Osteoblast (primary cell): ENCODE measurements at regions not wholly inside any gene's neighbourhood (a gene's known extent, or its start where the extent isn't known, plus 50 kb on each side); places are given as distances from the start of the nearest gene placed in this dataset.
A peak's percentile ranks its signal among the peaks of the same experiment; 100 is the strongest.

Experiments
- DNase-seq: peaks from one replicate; pipeline ENCODE4 v3.0.0; 2011; ENCODE audit warnings: low spot score, mixed read lengths; ENCODE audit not compliant: insufficient read length; ENCODE audit errors: missing footprints
- H2AFZ ChIP-seq: 2 replicates; pipeline ENCODE4 v1.6.0; 2011; ENCODE audit warnings: mild to moderate bottlenecking, low read length
- H3K27ac ChIP-seq: 2 replicates; pipeline ENCODE4 v1.5.1; 2011; ENCODE audit warnings: mild to moderate bottlenecking, low read depth, low read length, moderate library complexity
- H3K27me3 ChIP-seq: 2 replicates; pipeline ENCODE4 v1.6.0; 2012; ENCODE audit warnings: mild to moderate bottlenecking, control low read depth, inconsistent platforms, low read length, moderate library complexity; ENCODE audit not compliant: insufficient read depth
- H3K36me3 ChIP-seq: 2 replicates; pipeline ENCODE4 v1.5.1; 2011; ENCODE audit warnings: mild to moderate bottlenecking, low read length, control low read depth, moderate library complexity; ENCODE audit not compliant: insufficient read depth
- H3K4me1 ChIP-seq: 2 replicates; pipeline ENCODE4 v1.5.1; 2011; ENCODE audit warnings: mild to moderate bottlenecking, low read length, control low read depth, moderate library complexity; ENCODE audit not compliant: insufficient read depth
- H3K4me2 ChIP-seq: 2 replicates; pipeline ENCODE4 v1.6.0; 2011; ENCODE audit warnings: mild to moderate bottlenecking, low read length; ENCODE audit not compliant: insufficient read depth
- H3K4me3 ChIP-seq: fragments of 200-600 bp; sonication (generic); 3 replicates; pipeline ENCODE4 v1.5.1; 2012; ENCODE audit warnings: mild to moderate bottlenecking, low read length, inconsistent platforms; ENCODE audit not compliant: insufficient read depth
- H3K79me2 ChIP-seq: 2 replicates; pipeline ENCODE4 v1.6.0; 2012; ENCODE audit warnings: mild to moderate bottlenecking, low read length, control low read depth, inconsistent platforms; ENCODE audit not compliant: insufficient read depth
- H3K9me3 ChIP-seq: 2 replicates; pipeline ENCODE4 v1.5.1; 2011; ENCODE audit warnings: low read depth, low read length, control low read depth
- H4K20me1 ChIP-seq: 2 replicates; pipeline ENCODE4 v1.6.0; 2012; ENCODE audit warnings: mild to moderate bottlenecking, low read length, control low read depth; ENCODE audit not compliant: insufficient read depth
- TF ChIP-seq, protein P1 (sequence below): IDR thresholded peaks from 2 replicates; pipeline ENCODE4 v1.5.1; 2011; ENCODE audit warnings: mild to moderate bottlenecking, low read depth, low read length, moderate library complexity; ENCODE audit errors: extremely low read depth

DNA sequence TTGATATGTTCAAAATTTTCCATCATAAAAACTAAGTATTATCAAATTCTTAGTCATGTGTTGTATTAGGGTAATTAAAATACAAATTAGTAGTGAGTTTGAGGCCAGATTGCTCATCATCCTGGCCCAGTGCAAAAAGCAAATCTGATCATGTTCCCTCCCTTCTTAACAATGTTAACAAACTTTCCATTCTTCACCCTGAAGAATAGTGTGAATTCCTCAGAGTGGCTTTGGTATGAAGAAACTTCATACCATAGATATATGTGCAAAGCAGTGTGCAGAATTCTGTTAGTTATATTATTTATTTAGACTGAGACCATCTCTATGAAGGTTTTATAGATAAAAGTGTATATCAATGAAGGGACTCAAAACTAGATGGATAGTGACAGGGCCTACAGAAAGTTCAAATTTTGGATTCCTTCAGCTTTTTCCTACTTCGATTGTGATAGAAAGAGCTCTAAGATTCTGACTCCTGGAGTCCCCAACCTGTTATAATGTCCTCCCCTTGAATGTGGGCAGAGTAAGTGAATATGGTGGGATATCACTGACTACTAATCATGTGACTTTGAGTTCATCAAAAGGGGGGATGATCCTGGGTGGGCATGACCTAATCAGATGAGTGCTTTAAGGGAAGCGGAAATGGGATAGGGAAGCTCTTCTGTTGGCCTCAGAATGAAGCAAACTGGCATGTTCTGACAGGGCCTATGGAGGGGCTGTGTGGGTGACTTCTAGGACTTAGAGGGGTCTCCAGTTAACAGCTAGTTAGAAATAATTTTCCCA is 271.4 kb downstream of the BTG1 start:
- H3K27ac ChIP-seq = no peak overlapping the region
- no peaks in the 10 kb centered on the region for H3K4me1 ChIP-seq
- no peaks in the 10 kb centered on the region for H3K79me2 ChIP-seq
- H2AFZ ChIP-seq = no peak overlapping the region
- no peak overlapping the region for H3K4me2 ChIP-seq
- no peak overlapping the region for H3K4me3 ChIP-seq
- no peak for DNase-seq
- no peaks in the 10 kb centered on the region for H3K36me3 ChIP-seq
- H3K27me3 ChIP-seq = no peaks in the 10 kb centered on the region
- no peaks in the 10 kb centered on the region for H3K9me3 ChIP-seq
- TF ChIP-seq, protein P1, sequence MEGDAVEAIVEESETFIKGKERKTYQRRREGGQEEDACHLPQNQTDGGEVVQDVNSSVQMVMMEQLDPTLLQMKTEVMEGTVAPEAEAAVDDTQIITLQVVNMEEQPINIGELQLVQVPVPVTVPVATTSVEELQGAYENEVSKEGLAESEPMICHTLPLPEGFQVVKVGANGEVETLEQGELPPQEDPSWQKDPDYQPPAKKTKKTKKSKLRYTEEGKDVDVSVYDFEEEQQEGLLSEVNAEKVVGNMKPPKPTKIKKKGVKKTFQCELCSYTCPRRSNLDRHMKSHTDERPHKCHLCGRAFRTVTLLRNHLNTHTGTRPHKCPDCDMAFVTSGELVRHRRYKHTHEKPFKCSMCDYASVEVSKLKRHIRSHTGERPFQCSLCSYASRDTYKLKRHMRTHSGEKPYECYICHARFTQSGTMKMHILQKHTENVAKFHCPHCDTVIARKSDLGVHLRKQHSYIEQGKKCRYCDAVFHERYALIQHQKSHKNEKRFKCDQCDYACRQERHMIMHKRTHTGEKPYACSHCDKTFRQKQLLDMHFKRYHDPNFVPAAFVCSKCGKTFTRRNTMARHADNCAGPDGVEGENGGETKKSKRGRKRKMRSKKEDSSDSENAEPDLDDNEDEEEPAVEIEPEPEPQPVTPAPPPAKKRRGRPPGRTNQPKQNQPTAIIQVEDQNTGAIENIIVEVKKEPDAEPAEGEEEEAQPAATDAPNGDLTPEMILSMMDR = no peak
- H4K20me1 ChIP-seq = no peaks in the 10 kb centered on the region

DNA sequence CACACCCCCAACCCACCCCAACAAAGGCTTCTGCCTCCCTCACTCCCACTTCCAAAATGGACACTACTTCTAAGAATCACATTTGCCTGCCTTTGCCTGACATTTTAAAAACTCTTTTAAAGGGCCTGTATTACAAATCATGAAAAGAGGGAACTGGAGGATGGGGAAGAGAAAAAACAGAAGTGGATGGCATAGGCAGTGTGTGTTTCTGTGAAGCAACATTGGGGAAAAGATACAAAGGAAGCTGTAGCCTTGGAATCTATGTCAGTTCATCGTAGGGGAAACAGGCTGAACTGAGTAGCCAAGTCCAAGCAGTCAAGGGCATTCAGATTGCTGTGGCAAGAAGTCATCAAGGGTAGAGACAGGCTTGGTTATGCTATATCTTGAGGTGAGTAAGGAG is 273.9 kb downstream of the BTG1 start:
- Histone ChIP-seq H3K4me3 (no peak overlapping the region), H3K9me3 (no peaks in the 10 kb centered on the region), H3K27me3 (no peaks in the 10 kb centered on the region), H3K4me1 (no peaks in the 10 kb centered on the region), H4K20me1 (no peaks in the 10 kb centered on the region), H3K27ac (no peak overlapping the region), H2AFZ (no peak overlapping the region), H3K79me2 (no peaks in the 10 kb centered on the region), H3K36me3 (no peaks in the 10 kb centered on the region), H3K4me2 (no peak overlapping the region)
- no peak for DNase-seq
- TF ChIP-seq, protein P1 = no peak

DNA sequence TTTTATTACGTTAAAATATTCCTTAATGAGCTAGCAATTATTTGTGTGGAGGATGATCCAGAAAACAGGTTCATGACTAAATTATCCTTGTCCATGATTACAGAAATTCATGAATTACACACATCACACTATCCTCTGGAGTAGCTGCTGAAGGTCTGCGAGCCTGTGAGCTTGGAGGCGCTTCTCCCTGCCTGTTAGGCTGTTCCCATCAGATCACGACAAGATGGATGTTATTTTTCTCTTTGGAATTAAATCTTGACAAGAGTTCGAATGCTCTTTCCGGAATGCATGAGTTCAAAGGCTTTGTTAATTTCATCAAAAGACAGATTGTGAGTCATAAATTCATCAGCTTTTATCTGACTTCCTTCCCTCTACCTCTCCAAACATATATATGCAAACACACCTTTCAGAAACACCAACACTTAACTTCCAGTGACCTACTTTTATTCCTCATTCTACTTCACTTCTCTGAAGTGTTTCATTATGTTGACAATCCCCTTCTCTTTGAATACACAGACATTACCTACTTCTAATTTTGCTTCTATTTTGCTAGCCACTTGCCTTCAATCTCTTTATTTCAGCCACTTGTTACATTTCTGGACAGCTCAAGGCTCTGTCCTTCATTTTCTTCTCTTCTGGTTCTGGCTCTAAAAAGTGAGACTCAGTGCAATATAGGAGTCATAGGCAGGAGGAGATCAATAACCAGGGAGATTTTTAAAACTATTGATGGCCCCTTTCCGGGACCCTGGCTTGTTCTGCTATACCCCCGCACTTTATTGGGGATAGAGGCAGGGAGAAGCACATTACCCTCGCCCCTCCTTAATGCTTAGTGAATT is 274.6 kb downstream of the BTG1 start:
- H4K20me1 ChIP-seq = no peaks in the 10 kb centered on the region
- TF ChIP-seq, protein P1 = no peak
- H3K79me2 ChIP-seq = no peaks in the 10 kb centered on the region
- H3K27me3 ChIP-seq = no peaks in the 10 kb centered on the region
- H3K4me3 ChIP-seq = no peak overlapping the region
- peak; percentile 3 for DNase-seq
- no peak overlapping the region for H2AFZ ChIP-seq
- no peak overlapping the region for H3K27ac ChIP-seq
- H3K4me2 ChIP-seq = no peak overlapping the region
- no peaks in the 10 kb centered on the region for H3K36me3 ChIP-seq
- no peaks in the 10 kb centered on the region for H3K9me3 ChIP-seq
- H3K4me1 ChIP-seq = no peaks in the 10 kb centered on the region

DNA sequence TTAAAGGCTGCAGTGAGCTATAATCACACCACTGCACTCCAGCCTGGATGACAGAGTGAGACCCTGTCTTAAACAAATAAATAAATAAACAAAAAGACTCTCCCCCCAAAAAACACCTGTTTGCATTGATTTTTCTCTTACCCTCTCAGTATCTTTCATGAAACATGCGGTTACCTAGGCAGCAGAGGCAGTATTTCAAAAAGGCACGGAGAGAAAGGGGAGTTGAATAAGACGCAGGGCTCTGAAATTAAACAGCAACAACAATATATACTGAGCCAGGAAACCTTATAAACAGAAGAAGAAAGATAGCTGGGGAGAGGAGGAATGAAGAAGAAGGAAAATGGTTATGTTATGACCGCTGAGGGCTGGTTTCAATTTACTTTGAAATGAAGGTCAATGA is 277.6 kb downstream of the BTG1 start:
- no peaks in the 10 kb centered on the region for H4K20me1 ChIP-seq
- H2AFZ ChIP-seq = no peak overlapping the region
- no peak for DNase-seq
- H3K9me3 ChIP-seq = no peaks in the 10 kb centered on the region
- no peaks in the 10 kb centered on the region for H3K27me3 ChIP-seq
- H3K27ac ChIP-seq = no peak overlapping the region
- TF ChIP-seq, protein P1 = no peak
- H3K36me3 ChIP-seq = no peaks in the 10 kb centered on the region
- H3K4me1 ChIP-seq = no peaks in the 10 kb centered on the region
- no peaks in the 10 kb centered on the region for H3K79me2 ChIP-seq
- H3K4me2 ChIP-seq = no peak overlapping the region
- H3K4me3 ChIP-seq = no peak overlapping the region
